HCT116 (cell line): ENCODE measurements at regions not wholly inside any gene's neighbourhood (a gene's known extent, or its start where the extent isn't known, plus 50 kb on each side); places are given as distances from the start of the nearest gene placed in this dataset.

Experiments used
- ATAC-seq: fragments of 200-7000 bp; cut with Tn5 transposase; 2 replicates; pipeline ENCODE4 v1.9.1; 2020; ENCODE audit warnings: mild to moderate bottlenecking, moderate library complexity
- BruUV-seq: library from RNA; stranded (reverse); fragments of 400-500 nt; replicated peaks from 2 replicates; lab custom pipeline; 2021; lab: Mats Ljungman, UMichigan
- CTCF ChIA-PET: fragments of 300-600 bp; sonication (Branson Sonifier 250); formaldehyde crosslinking; loops from one replicate; lab custom pipeline; 2021; ENCODE audit warnings: antibody characterized with exemption; lab: Charles Lee
- POLR2A ChIA-PET: fragments of 300-600, 350-600 bp; sonication (Branson Sonifier 250); formaldehyde crosslinking; loops from one replicate; lab custom pipeline; 2021; ENCODE audit warnings: antibody characterized with exemption; lab: Charles Lee
- RAD21 ChIA-PET, 2 experiments: fragments of 300-600 bp; sonication (Branson Sonifier 250); formaldehyde crosslinking; loops; one replicate each; lab custom pipeline; 2023; ENCODE audit warnings: low total read pairs in 2 of 2; ENCODE audit not compliant: uncharacterized antibody in 2 of 2, unreplicated experiment in 2 of 2, low non-redundant PET in 1 of 2; lab: Charles Lee
- DNase-seq: peaks from one replicate; pipeline ENCODE4 v3.0.0-alpha.2; 2010; ENCODE audit warnings: low read depth, low spot score
- H2AFZ ChIP-seq: fragments of 200-600 bp; shearing (Covaris generic), sonication (generic); 2 replicates; pipeline ENCODE4 v1.6.1; 2017; ENCODE audit warnings: low read depth, mixed run types, mixed read lengths, antibody characterized with exemption, low read length; ENCODE audit not compliant: poor library complexity, severe bottlenecking
- H3K27ac ChIP-seq: 2 replicates; pipeline ENCODE4 v1.5.1; 2012; ENCODE audit warnings: low read depth, low read length
- H3K27me3 ChIP-seq: fragments of 200-600 bp; sonication (generic); 2 replicates; pipeline ENCODE4 v1.6.1; 2016; ENCODE audit warnings: mixed run types, low read length, mixed read lengths; ENCODE audit not compliant: insufficient read depth
- H3K36me3 ChIP-seq, 2 experiments: fragments of 200-500 bp in 1 of 2; fragments of 200-600 bp in 1 of 2; sonication (Bioruptor generic) in 1 of 2; sonication (generic) in 1 of 2; 2 replicates each; pipeline versions ENCODE4 v1.5.1 to v1.6.1; 2014 to 2016; ENCODE audit warnings: low read length in 2 of 2, inconsistent platforms in 1 of 2, mixed read lengths in 1 of 2, mixed run types in 1 of 2; ENCODE audit not compliant: insufficient read depth in 2 of 2, control insufficient read depth in 1 of 2
- H3K4me1 ChIP-seq, 2 experiments: fragments of 200-600 bp in 1 of 2; sonication (generic) in 1 of 2; 2 replicates each; pipeline versions ENCODE4 v1.5.1 to v1.6.1; 2012 to 2017; ENCODE audit warnings: low read length in 2 of 2, inconsistent platforms in 1 of 2, mild to moderate bottlenecking in 1 of 2, mixed read lengths in 1 of 2, mixed run types in 1 of 2, moderate library complexity in 1 of 2; ENCODE audit not compliant: insufficient read depth in 2 of 2, control insufficient read depth in 1 of 2
- H3K4me2 ChIP-seq: fragments of 200-600 bp; sonication (generic); 2 replicates; pipeline ENCODE4 v1.6.1; 2017; ENCODE audit warnings: mixed run types, low read length, mixed read lengths
- H3K4me3 ChIP-seq, 2 experiments: fragments of 200-600 bp in 1 of 2; sonication (generic) in 1 of 2; replicated peaks in 1 of 2; 2 replicates each; pipeline ENCODE4 v1.5.1; 2011 to 2016; ENCODE audit warnings: low read length in 2 of 2, control low read depth in 1 of 2, low read depth in 1 of 2, mild to moderate bottlenecking in 1 of 2, mixed read lengths in 1 of 2, mixed run types in 1 of 2
- H3K79me2 ChIP-seq: fragments of 200-600 bp; sonication (generic); 2 replicates; pipeline ENCODE4 v1.6.1; 2017; ENCODE audit warnings: mild to moderate bottlenecking, mixed run types, low read length, moderate library complexity, mixed read lengths; ENCODE audit not compliant: insufficient read depth
- H3K9ac ChIP-seq: fragments of 200-600 bp; sonication (generic); 2 replicates; pipeline ENCODE4 v1.6.1; 2016; ENCODE audit warnings: low read length, mixed read lengths
- H3K9me2 ChIP-seq: fragments of 200-600 bp; sonication (generic), shearing (Covaris generic); 2 replicates; pipeline ENCODE4 v1.6.1; 2017; ENCODE audit warnings: mixed run types, mild to moderate bottlenecking, moderate library complexity; ENCODE audit not compliant: insufficient read depth
- H3K9me3 ChIP-seq, 2 experiments: fragments of 200-500 bp in 1 of 2; fragments of 200-600 bp in 1 of 2; sonication (Bioruptor generic) in 1 of 2; sonication (generic) in 1 of 2; 2 replicates each; pipeline ENCODE4 v1.6.1; 2014 to 2017; ENCODE audit warnings: low read length in 2 of 2, mixed read lengths in 2 of 2, inconsistent platforms in 1 of 2, low read depth in 1 of 2, mild to moderate bottlenecking in 1 of 2, mixed run types in 1 of 2, moderate library complexity in 1 of 2; ENCODE audit not compliant: control insufficient read depth in 1 of 2, insufficient read depth in 1 of 2
- H4K20me1 ChIP-seq: fragments of 200-600 bp; sonication (generic), shearing (Covaris generic); 2 replicates; pipeline ENCODE4 v1.6.1; 2017; ENCODE audit warnings: mixed run types, mild to moderate bottlenecking, moderate library complexity; ENCODE audit not compliant: insufficient read depth
- CEBPB ChIP-seq: IDR thresholded peaks from 2 replicates; pipeline ENCODE4 v1.6.1; 2012; ENCODE audit warnings: low read depth
- EZH2 ChIP-seq: fragments of 200-600 bp; sonication (generic); IDR thresholded peaks from 2 replicates; pipeline ENCODE4 v1.6.1; 2017; ENCODE audit warnings: antibody characterized with exemption, mixed run types
- MAX ChIP-seq: IDR thresholded peaks from 2 replicates; pipeline ENCODE4 v1.6.1; 2012
- SIN3A ChIP-seq: IDR thresholded peaks from 2 replicates; pipeline ENCODE4 v1.6.1; 2012; ENCODE audit warnings: low read depth
- SRF ChIP-seq: IDR thresholded peaks from 2 replicates; pipeline ENCODE4 v1.6.1; 2012; ENCODE audit warnings: low read depth
- TCF7L2 ChIP-seq: IDR thresholded peaks from 2 replicates; pipeline ENCODE4 v1.7.0; 2011; ENCODE audit warnings: borderline replicate concordance, inconsistent platforms; ENCODE audit not compliant: insufficient read depth, insufficient read length; ENCODE audit errors: extremely low read depth
- intact Hi-C: fragments of 100-400 bp; cut with micrococcal nuclease; formaldehyde crosslinking; loops from 2 replicates; pipeline ENCODE4 v1.10.0; 2022
- TF ChIP-seq, protein P1 (sequence below): IDR thresholded peaks from 2 replicates; pipeline ENCODE4 v1.6.1; 2012; ENCODE audit warnings: low read depth
- TF ChIP-seq, protein P2 (sequence below), 3 experiments: fragments of 200-600 bp in 1 of 3; sonication (generic) in 1 of 3; IDR thresholded peaks in 2 of 3; conservative IDR thresholded peaks in 1 of 3; 2 replicates each; pipeline ENCODE4 v1.5.1; 2012 to 2017; ENCODE audit warnings: low read depth in 2 of 3, low read length in 2 of 3, antibody characterized with exemption in 1 of 3, borderline replicate concordance in 1 of 3, control low read depth in 1 of 3, mild to moderate bottlenecking in 1 of 3, mixed read lengths in 1 of 3, mixed run types in 1 of 3, moderate library complexity in 1 of 3; ENCODE audit not compliant: insufficient read depth in 1 of 3

DNA sequence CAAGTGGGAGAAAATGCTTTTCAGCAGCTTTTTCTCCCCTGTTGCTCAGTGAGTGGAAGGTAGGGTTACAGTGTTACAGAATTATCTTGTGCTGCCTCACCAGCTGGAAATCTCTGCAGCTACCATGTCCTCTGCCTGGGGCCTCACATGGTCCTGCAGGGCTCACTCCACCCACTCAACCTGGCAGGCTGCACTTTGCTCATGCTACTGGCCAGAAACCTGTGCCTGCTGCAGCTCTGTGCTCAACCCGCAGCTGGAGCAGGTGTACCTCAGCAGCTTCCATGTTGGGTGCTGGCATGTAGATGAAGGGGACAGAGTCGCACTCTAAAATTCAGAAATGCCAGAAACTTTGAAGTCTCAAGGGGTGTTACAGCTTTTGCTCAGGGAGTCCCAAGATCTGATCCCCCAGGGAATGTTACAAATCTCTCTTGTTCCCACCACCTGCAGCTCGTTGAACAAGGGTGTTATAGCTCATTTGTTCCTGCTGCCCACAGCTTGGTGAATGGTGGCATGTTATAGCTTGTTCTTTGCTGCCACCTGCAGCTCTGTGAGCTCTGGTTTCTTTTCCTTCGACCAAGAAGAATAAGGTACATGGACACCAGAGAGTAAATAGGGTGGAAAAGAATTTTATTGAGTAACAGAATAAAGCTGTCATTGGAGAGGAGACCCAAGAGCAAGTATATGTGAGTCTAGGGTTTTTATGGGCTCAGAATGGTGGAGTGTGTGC lies 845.8 kb downstream of the TECRL start:
- no peak overlapping the region for H3K27ac ChIP-seq
- RAD21 ChIA-PET = no interaction called here
- H2AFZ ChIP-seq = no peak overlapping the region
- TF ChIP-seq EZH2 (no peak), CEBPB (no peak), MAX (no peak)
- TF ChIP-seq, protein P1, sequence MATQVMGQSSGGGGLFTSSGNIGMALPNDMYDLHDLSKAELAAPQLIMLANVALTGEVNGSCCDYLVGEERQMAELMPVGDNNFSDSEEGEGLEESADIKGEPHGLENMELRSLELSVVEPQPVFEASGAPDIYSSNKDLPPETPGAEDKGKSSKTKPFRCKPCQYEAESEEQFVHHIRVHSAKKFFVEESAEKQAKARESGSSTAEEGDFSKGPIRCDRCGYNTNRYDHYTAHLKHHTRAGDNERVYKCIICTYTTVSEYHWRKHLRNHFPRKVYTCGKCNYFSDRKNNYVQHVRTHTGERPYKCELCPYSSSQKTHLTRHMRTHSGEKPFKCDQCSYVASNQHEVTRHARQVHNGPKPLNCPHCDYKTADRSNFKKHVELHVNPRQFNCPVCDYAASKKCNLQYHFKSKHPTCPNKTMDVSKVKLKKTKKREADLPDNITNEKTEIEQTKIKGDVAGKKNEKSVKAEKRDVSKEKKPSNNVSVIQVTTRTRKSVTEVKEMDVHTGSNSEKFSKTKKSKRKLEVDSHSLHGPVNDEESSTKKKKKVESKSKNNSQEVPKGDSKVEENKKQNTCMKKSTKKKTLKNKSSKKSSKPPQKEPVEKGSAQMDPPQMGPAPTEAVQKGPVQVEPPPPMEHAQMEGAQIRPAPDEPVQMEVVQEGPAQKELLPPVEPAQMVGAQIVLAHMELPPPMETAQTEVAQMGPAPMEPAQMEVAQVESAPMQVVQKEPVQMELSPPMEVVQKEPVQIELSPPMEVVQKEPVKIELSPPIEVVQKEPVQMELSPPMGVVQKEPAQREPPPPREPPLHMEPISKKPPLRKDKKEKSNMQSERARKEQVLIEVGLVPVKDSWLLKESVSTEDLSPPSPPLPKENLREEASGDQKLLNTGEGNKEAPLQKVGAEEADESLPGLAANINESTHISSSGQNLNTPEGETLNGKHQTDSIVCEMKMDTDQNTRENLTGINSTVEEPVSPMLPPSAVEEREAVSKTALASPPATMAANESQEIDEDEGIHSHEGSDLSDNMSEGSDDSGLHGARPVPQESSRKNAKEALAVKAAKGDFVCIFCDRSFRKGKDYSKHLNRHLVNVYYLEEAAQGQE = no peak
- TF ChIP-seq, all 23 proteins: peak for 0
- H3K4me2 ChIP-seq = no peak overlapping the region
- no peaks in the 10 kb centered on the region for H4K20me1 ChIP-seq
- ATAC-seq (no peak), DNase-seq (no peak)
- H3K79me2 ChIP-seq = no peaks in the 10 kb centered on the region
- no peaks in the 10 kb centered on the region for H3K36me3 ChIP-seq
- intact Hi-C loops = no loop called here
- no peaks in the 10 kb centered on the region for H3K27me3 ChIP-seq
- ChIA-PET POLR2A (no interaction called here), CTCF (no interaction called here)
- no peak overlapping the region for H3K4me3 ChIP-seq
- no TSS peak for BruUV-seq
- H3K4me1 ChIP-seq = no peaks in the 10 kb centered on the region
- no peak overlapping the region for H3K9ac ChIP-seq
- H3K9me2 ChIP-seq = no peaks in the 10 kb centered on the region
- H3K9me3 ChIP-seq = peaks cover 10 to 20% of the 10 kb centered on the region in 2 experiments; a peak in 2 of 4 replicates

DNA sequence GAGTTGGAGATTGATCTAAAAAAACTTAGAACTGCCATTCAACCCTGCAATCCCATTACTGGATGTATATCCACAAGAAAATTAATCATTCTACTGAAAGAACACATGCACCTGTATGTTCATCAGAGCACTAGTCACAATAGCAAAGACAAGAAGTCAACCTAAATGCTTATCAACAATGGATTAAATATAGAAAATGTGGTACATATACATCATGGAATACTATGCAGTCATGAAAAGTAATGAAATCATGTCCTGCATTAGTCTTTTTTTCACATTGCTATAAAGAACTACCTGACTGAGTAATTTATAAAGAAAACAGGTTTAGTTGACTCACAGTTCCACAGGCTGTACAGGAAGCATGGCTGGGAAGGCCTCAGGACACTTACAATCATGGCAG lies 850.5 kb downstream of the TECRL start:
- no peak overlapping the region for H3K4me3 ChIP-seq
- H3K9me2 ChIP-seq = no peaks in the 10 kb centered on the region
- BruUV-seq = no TSS peak
- no peaks in the 10 kb centered on the region for H3K36me3 ChIP-seq
- no peaks in the 10 kb centered on the region for H3K79me2 ChIP-seq
- CTCF ChIA-PET = no interaction called here
- RAD21 ChIA-PET = no interaction called here
- no peak overlapping the region for H3K4me2 ChIP-seq
- no peak overlapping the region for H2AFZ ChIP-seq
- POLR2A ChIA-PET = no interaction called here
- no peak overlapping the region for H3K9ac ChIP-seq
- no peaks in the 10 kb centered on the region for H3K27me3 ChIP-seq
- no peak for DNase-seq
- no peak for ATAC-seq
- intact Hi-C loops = no loop called here
- H4K20me1 ChIP-seq = no peaks in the 10 kb centered on the region
- peaks cover 10 to 11% of the 10 kb centered on the region in 2 experiments; a peak in 3 of 4 replicates for H3K9me3 ChIP-seq
- no peaks in the 10 kb centered on the region for H3K4me1 ChIP-seq
- no peak overlapping the region for H3K27ac ChIP-seq
- TF ChIP-seq, protein P1 = no peak
- TF ChIP-seq SRF (no peak), EZH2 (no peak), CEBPB (no peak), SIN3A (no peak), TCF7L2 (no peak)
- TF ChIP-seq, protein P2, sequence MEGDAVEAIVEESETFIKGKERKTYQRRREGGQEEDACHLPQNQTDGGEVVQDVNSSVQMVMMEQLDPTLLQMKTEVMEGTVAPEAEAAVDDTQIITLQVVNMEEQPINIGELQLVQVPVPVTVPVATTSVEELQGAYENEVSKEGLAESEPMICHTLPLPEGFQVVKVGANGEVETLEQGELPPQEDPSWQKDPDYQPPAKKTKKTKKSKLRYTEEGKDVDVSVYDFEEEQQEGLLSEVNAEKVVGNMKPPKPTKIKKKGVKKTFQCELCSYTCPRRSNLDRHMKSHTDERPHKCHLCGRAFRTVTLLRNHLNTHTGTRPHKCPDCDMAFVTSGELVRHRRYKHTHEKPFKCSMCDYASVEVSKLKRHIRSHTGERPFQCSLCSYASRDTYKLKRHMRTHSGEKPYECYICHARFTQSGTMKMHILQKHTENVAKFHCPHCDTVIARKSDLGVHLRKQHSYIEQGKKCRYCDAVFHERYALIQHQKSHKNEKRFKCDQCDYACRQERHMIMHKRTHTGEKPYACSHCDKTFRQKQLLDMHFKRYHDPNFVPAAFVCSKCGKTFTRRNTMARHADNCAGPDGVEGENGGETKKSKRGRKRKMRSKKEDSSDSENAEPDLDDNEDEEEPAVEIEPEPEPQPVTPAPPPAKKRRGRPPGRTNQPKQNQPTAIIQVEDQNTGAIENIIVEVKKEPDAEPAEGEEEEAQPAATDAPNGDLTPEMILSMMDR (IDR thresholded peaks at IDR 0.05 in 2 of 3, conservative IDR thresholded peaks at IDR 0.05 in 1 of 3; ENCODE audit: borderline replicate concordance in 1 of 3, insufficient read depth in 1 of 3, low read depth in 2 of 3, low read length in 2 of 3) = no peak
